Inflammatory macrophage treated with lipopolysaccharide for 1 hour (primary cell): ENCODE measurements at regions not wholly inside any gene's neighbourhood (a gene's known extent, or its start where the extent isn't known, plus 50 kb on each side); places are given as distances from the start of the nearest gene placed in this dataset.

ENCODE experiments used
- DNase-seq, 2 donors: peaks; one replicate each; pipeline ENCODE4 v3.0.0-alpha.2; 2020 to 2022

- no peak for DNase-seq
Observed at GRCh38 chr10:58971796-58972491, 204.5 kb upstream of the PHYHIPL start.

DNA sequence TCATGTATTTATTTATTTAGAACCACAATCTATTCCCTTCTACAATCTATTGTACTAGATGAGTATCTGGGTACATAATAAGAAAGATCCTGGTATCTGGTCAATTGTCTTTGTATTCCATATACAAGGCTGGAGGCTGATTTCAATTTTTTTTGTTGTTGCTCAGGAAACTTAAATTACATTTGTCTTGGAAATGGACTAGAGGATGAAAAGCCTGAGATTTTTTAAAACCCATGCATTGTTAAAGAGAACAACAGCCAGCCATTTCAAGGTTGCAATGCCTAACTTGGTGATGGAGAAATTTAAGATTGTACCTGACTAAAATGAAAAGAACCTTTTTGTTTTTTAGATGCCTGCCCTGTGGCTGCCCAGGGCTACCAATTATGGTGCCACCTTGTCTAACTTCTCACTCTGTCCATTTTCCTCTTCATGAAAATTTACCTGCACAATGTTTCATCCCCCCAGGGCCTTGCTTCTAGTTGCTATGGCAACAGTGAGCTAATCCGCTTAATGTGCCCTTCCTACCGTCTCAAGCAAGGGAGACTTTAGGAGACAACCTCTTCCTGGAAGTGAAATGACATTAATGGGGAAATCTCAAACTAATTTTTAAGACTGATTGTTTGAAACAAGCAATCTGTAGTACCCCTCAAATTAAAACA is 203.7 kb upstream of the PHYHIPL start:
- DNase-seq, result no peak

GRCh38 chr10:58973235-58973595 is 203.2 kb upstream of the PHYHIPL start:
- no peak for DNase-seq

GRCh38 chr10:58976254-58976653 is 200.2 kb upstream of the PHYHIPL start:
- no peak for DNase-seq

DNA sequence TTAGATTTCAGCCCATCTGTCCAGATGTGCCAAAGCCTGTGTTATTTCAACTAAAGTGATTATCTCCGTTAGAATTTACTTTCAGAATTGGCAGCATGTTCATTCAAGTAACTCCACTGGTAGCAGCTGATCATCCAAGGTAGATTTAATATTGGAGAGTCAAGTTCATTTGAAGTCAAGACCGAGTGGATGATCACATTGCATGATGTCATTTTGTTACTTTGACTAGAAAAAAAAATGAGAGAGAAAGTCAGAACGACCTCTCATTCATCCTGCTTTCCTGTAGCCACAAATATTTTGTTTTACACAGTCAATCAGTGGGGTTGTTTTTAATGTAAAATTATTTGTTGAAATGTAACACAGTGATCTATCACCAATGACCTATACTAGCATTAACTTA is 196.7 kb upstream of the PHYHIPL start:
- DNase-seq, result no peak

DNA sequence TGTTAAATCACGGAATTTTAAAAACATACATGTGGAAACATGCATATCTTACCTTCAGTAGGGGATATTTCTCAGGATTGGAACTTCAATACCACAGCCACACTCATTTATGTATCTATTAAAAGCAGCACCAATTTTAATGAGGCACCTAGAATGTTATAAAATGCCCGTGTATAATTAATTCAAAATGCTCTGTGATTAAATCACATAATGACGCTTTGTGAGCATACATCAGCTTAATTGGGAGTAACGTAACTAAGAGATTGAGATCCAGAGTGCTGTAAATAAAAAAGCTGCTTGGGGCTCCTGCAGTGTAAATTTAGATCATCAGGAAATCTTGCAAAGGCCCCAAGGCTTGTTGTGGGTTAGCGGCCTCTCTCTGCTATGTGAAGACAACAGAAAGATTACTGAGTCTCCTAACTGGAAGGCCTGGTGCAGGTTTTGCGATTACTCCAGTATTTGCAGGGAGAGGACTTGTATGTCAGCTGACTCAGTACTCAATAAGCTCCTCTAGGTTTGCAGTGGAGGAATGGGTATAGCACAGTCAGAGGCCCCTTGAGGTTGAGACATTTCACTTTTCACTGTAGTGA is 195.5 kb upstream of the PHYHIPL start:
- no peak for DNase-seq

DNA sequence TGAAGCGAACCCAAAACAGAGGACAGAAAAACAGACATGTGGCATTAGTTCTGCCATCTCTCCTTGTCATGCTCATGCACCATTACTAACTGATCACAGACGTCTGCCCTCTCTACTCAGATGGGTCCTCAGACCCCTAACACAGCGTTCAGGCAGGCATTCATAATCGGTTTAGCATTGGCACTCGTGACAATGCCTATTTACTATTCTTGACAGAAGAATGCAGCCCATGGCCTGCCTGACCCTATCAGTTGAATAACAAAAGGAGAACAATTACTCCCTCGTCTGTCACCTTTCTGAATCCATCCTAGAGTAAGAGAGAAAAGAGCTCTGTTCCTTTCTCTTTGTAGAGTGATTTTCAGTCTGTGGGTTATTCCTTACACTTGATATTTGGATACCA is 194.6 kb upstream of the PHYHIPL start:
- DNase-seq, result no peak

DNA sequence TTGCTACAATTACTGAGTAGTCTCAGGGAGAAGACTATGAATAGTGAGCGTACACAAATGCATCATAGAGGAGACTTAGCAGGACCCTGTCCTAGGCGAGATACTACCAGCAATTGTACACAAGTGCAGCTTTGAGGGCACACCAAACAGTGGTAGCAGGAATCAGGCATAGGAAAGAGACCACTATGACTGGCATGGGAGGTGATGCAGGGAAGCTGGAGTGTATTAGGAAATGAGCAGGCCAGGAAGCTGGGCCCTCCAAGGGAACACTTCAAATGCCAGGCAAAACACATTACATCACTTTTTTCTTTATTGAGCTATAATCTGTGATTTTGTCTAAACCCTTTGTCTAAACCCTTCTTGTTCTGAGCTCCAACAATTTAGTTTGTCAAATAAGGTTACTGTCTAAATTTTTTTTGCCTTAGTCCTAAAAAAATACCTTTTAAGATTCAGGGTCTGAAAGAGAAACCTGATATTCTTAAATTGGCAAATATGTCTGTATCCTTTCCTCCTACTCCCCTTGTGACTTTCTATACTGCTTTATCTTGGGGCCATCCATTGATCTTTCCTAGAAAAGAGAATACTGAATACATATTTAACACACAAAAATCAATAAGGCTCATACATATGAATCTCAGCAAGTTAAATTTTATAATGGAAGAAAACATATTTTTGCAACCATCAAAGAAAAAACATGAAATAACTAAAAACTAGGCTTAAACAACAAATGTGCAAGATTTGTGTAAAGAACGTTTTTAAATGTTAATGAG is 193.8 kb upstream of the PHYHIPL start:
- no peak for DNase-seq

DNA sequence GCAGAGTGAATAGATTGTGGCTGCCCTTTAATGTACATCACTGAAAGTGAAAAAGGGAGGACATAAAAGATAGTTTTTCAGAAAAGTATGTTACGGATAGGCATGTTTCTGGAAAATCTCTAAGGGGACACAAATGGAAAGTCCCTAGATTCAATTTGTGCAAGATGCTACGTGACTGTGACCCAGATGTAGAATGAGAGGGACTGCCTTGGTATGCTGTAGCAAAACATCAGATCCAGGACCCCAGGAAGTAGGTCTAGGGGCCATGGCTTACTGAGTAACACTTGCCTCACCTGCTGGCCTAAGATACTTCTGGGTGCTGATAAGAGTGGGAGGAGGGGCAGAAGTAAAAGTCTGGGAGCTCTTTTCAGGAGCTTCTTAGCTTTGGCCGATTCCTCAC is 191.2 kb upstream of the PHYHIPL start:
- DNase-seq, result no peak

DNA sequence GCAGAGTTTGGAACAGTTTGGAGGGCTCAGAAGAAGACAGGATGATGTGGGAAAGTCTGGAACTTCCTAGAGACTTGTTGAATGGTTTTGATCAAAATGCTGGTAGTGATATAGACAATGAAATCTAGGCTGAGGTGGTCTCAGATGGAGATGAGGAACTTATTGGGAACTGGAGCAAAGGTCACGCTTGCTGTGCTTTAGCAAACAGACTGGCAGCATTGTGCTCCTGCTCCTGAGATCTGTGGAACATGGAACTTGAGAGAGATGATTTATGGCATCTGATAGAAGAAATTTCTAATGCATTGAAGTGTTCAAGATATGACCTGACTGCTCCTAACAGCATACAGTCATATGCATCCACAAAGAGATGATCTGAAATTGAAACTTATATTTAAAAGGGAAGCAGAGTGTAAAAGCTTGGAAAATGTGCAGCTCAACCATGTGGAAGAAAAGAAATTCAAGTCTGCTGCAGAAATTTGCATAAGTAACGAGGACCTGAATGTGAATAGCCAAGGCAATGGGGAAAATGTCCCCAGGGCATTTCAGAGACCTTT is 186.9 kb upstream of the PHYHIPL start:
- no peak for DNase-seq

GRCh38 chr10:58990693-58991092 is 185.8 kb upstream of the PHYHIPL start:
- DNase-seq, result no peak

GRCh38 chr10:58991856-58992255 is 184.6 kb upstream of the PHYHIPL start:
- no peak for DNase-seq

GRCh38 chr10:58992830-58993460 is 183.5 kb upstream of the PHYHIPL start:
- DNase-seq, result no peak

DNA sequence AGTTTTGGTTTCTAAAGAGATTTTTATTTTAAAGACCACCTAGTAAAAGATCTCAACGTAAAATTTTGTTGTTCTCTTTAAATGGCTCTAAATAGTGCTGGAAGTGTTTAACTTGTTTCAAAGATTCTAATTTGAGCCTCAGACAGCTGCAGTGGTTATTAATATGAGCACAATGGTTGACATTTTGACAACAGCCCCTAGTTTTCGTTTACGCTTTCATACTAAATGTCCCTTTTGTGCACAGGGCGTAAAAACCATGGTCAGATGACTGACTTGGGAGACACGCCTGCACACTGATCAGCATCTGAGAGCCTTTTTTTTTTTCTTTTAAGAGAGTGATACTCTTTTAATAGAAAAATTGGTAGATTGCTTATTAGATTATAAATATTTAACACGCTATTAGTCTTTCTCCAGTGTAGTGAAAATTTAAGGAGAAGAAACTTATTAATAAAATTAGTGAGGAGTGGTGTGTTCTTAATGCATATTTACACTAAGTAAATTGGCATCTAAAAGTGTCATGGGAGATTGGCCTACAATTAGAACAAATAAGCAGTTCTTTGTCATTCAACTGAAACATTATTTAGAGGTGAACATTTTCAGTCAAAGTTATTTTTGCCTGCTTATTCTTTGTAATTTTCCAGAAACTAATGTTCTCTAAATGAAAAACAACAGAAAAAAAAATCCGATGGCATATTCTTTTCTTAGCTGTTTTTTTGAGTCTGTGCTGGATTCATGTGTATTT is 182.8 kb upstream of the PHYHIPL start:
- DNase-seq, result no peak

DNA sequence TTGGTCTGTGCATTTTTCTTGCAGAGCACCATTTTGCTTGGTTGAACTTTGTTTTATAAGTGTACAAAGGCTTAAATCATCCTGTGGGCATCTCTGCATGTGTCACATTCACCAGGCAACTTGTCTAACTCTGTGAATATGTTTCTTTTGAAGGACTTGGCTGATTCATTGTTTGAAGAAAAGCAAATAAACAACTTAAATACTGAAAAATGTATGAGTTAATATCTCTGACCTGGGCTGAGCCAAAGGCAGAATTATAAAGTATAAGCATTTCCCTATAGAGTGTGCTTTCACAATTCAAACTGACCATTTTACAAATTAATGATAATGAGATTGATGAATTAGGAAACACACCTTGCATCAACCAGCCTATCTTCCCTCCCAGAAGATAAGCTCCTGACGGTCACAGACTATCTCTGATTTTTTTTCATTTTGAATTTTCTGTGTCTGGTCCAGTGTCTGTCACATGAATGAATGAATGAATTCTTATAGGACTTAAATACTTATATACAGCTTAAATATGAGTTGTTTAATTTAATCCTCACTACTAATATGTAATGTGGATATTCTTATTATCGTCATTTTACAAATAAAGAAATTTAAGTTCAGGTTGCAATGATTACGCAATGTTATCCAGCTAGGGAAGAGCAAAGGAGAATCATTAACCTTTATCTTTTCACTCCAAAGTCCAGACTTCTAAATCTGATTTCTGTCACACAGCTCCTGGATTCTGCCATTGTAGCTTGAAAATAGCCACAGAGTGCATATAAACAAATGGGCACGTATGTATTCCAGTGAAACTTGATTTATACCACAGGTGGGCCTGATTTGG is 182.0 kb upstream of the PHYHIPL start:
- DNase-seq, result no peak

DNA sequence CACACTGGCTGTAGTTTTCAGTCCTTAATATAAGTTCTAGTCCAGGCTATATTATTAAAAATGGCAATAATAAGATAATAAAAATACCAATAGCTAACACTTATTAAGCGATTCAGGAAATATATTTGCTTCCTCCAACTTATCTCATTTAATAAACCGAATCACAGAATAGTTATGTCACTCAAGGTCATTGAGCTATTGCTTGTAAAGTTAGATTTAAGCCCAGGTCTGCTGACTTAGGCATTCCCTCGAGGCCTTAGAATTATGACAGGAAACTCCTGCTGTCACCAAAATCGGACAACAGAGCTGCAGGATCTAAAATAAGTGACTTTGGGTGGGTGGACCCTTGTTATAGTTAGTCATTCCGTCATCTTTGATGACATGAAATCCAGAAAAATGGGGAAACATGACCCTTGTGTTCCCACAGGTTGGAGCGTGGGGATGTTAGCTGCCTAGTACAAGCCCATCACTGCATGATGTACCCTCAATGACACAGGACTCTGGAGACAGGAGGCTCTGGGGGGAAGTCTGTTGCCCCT is 181.3 kb upstream of the PHYHIPL start:
- no peak for DNase-seq

GRCh38 chr10:58996063-58996462 is 180.4 kb upstream of the PHYHIPL start:
- no peak for DNase-seq

DNA sequence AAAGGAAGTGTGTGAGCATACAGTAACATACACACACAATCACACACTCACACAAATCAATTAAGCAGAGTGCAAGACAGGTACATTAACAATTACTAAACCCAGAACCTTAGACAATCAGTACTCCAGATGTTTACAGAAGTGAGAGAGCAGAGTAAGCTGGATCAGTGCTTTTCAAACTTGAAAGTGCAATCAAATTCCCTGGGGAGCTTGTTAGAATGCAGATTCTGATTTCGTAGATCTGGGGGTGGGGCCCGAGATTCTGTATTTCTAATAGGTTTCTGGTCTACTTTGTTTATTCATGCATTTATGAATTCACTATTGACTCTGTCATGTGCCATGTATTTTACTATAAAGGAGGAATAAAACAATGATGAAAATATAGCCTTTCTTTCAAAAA is 179.6 kb upstream of the PHYHIPL start:
- no peak for DNase-seq

- DNase-seq, result no peak
Observed at GRCh38 chr10:58998924-58999713, 177.3 kb upstream of the PHYHIPL start.

- no peak for DNase-seq
Observed at GRCh38 chr10:59000162-59000825, 176.1 kb upstream of the PHYHIPL start.
